CD4-positive, alpha-beta T cell treated with Interleukin-6 for 4 hours (primary cell): ENCODE measurements at regions not wholly inside any gene's neighbourhood (a gene's known extent, or its start where the extent isn't known, plus 50 kb on each side); places are given as distances from the start of the nearest gene placed in this dataset.
"Not testable (repeated sequence)": the region's sequence is repeated elsewhere in the genome, so short reads cannot be mapped to it uniquely, and the experiment has no call there.

Experiments used
- DNase-seq: peaks from one replicate; pipeline ENCODE4 v3.0.0-alpha.2; 2020; ENCODE audit warnings: mixed read lengths

GRCh38 chr2:16057661-16058060 is 117.3 kb downstream of the MYCN start:
- DNase-seq = no peak

GRCh38 chr2:16055848-16056580 is 115.7 kb downstream of the MYCN start:
- no peak for DNase-seq

- DNase-seq = no peak
Observed at GRCh38 chr2:16053437-16054257, 113.3 kb downstream of the MYCN start.

GRCh38 chr2:16052571-16053052 is 112.3 kb downstream of the MYCN start:
- DNase-seq = not testable (repeated sequence)

- DNase-seq = no peak
Observed at GRCh38 chr2:16051841-16052564, 111.7 kb downstream of the MYCN start.

- DNase-seq = no peak
Observed at GRCh38 chr2:16050908-16051489, 110.6 kb downstream of the MYCN start.

GRCh38 chr2:16050261-16050907 is 110.0 kb downstream of the MYCN start:
- DNase-seq = no peak

- DNase-seq = no peak
Observed at GRCh38 chr2:16049406-16049805, 109.1 kb downstream of the MYCN start.

GRCh38 chr2:16048466-16048865 is 108.1 kb downstream of the MYCN start:
- no peak for DNase-seq

GRCh38 chr2:16047701-16048100 is 107.4 kb downstream of the MYCN start:
- no peak for DNase-seq

GRCh38 chr2:16046649-16047048 is 106.3 kb downstream of the MYCN start:
- DNase-seq = no peak

- no peak for DNase-seq
Observed at GRCh38 chr2:16045653-16046352, 105.5 kb downstream of the MYCN start.

GRCh38 chr2:16044946-16045456 is 104.7 kb downstream of the MYCN start:
- DNase-seq = no peak

GRCh38 chr2:16043627-16044026 is 103.3 kb downstream of the MYCN start:
- no peak for DNase-seq

- DNase-seq = no peak
Observed at GRCh38 chr2:16043192-16043591, 102.8 kb downstream of the MYCN start.

- DNase-seq = no peak
Observed at GRCh38 chr2:16042201-16042700, 101.9 kb downstream of the MYCN start.

GRCh38 chr2:16040271-16041010 is 100.1 kb downstream of the MYCN start:
- no peak for DNase-seq

GRCh38 chr2:16039823-16040222 is 99.5 kb downstream of the MYCN start:
- DNase-seq = no peak

GRCh38 chr2:16039055-16039454 is 98.7 kb downstream of the MYCN start:
- DNase-seq = no peak

GRCh38 chr2:16038621-16039020 is 98.3 kb downstream of the MYCN start:
- DNase-seq = no peak
